Liver (tissue), 8 donors: ENCODE measurements at regions not wholly inside any gene's neighbourhood (a gene's known extent, or its start where the extent isn't known, plus 50 kb on each side); places are given as distances from the start of the nearest gene placed in this dataset.

Source experiments
- DNase-seq: peaks from one replicate; pipeline ENCODE4 v3.0.0-alpha.2; 2017; ENCODE audit warnings: low spot score
- H3K27ac ChIP-seq, 2 donors: one replicate each; pipeline ENCODE4 v1.7.0; 2013; ENCODE audit warnings: inconsistent platforms in 2 of 2, low read length in 2 of 2, control low read depth in 1 of 2, low read depth in 1 of 2, mild to moderate bottlenecking in 1 of 2
- H3K27me3 ChIP-seq, 4 donors: one replicate each; pipeline versions ENCODE4 v1.6.1 to v1.7.0; 2013; ENCODE audit warnings: low read length in 3 of 4, inconsistent platforms in 1 of 4, mild to moderate bottlenecking in 1 of 4, moderate library complexity in 1 of 4; ENCODE audit not compliant: control insufficient read depth in 4 of 4, insufficient read depth in 4 of 4
- H3K36me3 ChIP-seq, 4 donors: one replicate each; pipeline versions ENCODE4 v1.6.1 to v1.7.0; 2013; ENCODE audit warnings: low read length in 3 of 4, mild to moderate bottlenecking in 3 of 4, low read depth in 1 of 4, moderate library complexity in 1 of 4; ENCODE audit not compliant: control insufficient read depth in 4 of 4, insufficient read depth in 3 of 4
- H3K4me1 ChIP-seq, 4 donors: one replicate each; pipeline versions ENCODE4 v1.6.1 to v1.7.0; 2013; ENCODE audit warnings: low read length in 3 of 4, mild to moderate bottlenecking in 3 of 4, moderate library complexity in 1 of 4; ENCODE audit not compliant: control insufficient read depth in 4 of 4, insufficient read depth in 4 of 4
- H3K4me3 ChIP-seq, 3 donors: one replicate each; pipeline versions ENCODE4 v1.6.1 to v1.7.0; 2013; ENCODE audit warnings: low read length in 3 of 3, control low read depth in 1 of 3, low read depth in 1 of 3, mild to moderate bottlenecking in 1 of 3
- H3K9ac ChIP-seq, 2 donors: one replicate each; pipeline ENCODE4 v1.7.0; 2013; ENCODE audit warnings: low read length in 2 of 2, mild to moderate bottlenecking in 2 of 2, moderate library complexity in 2 of 2, control low read depth in 1 of 2, low read depth in 1 of 2
- H3K9me3 ChIP-seq, 4 donors: one replicate each; pipeline versions ENCODE4 v1.6.1 to v1.7.0; 2013; ENCODE audit warnings: low read length in 3 of 4; ENCODE audit not compliant: control insufficient read depth in 4 of 4
- EGR1 ChIP-seq, 2 donors: IDR thresholded peaks; 2 replicates each; pipeline ENCODE4 v1.6.1; 2016 to 2018; ENCODE audit warnings: antibody characterized with exemption in 2 of 2, low read depth in 2 of 2
- FOXA1 ChIP-seq: IDR thresholded peaks from 2 replicates; pipeline ENCODE4 v1.6.1; 2016; ENCODE audit warnings: antibody characterized with exemption
- FOXA2 ChIP-seq: IDR thresholded peaks from 2 replicates; pipeline ENCODE4 v1.6.1; 2016; ENCODE audit warnings: antibody characterized with exemption
- GABPA ChIP-seq, 2 donors: IDR thresholded peaks in 1 of 2; conservative IDR thresholded peaks in 1 of 2; 2 replicates each; pipeline ENCODE4 v1.6.1; 2016; ENCODE audit warnings: antibody characterized with exemption in 2 of 2, mild to moderate bottlenecking in 1 of 2, moderate library complexity in 1 of 2
- HNF4A ChIP-seq, 2 donors: conservative IDR thresholded peaks; 2 replicates each; pipeline ENCODE4 v1.6.1; 2016; ENCODE audit warnings: antibody characterized with exemption in 2 of 2, mild to moderate bottlenecking in 2 of 2
- HNF4G ChIP-seq: IDR thresholded peaks from 2 replicates; pipeline ENCODE4 v1.6.1; 2016; ENCODE audit warnings: antibody characterized with exemption
- JUND ChIP-seq, 2 donors: IDR thresholded peaks; 2 replicates each; pipeline ENCODE4 v1.6.1; 2016; ENCODE audit warnings: antibody characterized with exemption in 2 of 2
- NR2F2 ChIP-seq: IDR thresholded peaks from 2 replicates; pipeline ENCODE4 v1.6.1; 2016; ENCODE audit warnings: antibody characterized with exemption
- RXRA ChIP-seq, 2 donors: IDR thresholded peaks; 2 replicates each; pipeline ENCODE4 v1.6.1; 2017 to 2018; ENCODE audit warnings: antibody characterized with exemption in 2 of 2, mild to moderate bottlenecking in 1 of 2
- SP1 ChIP-seq: IDR thresholded peaks from 2 replicates; pipeline ENCODE4 v1.6.1; 2018; ENCODE audit warnings: antibody characterized with exemption, mild to moderate bottlenecking
- TAF1 ChIP-seq: conservative IDR thresholded peaks from 2 replicates; pipeline ENCODE4 v1.6.1; 2016; ENCODE audit warnings: antibody characterized with exemption, mild to moderate bottlenecking
- YY1 ChIP-seq: IDR thresholded peaks from 2 replicates; pipeline ENCODE4 v1.6.1; 2016; ENCODE audit warnings: antibody characterized with exemption, mild to moderate bottlenecking
- WGBS: extraction: QIAGEN DNeasy Blood & Tissue Kit; methylation state at CpG from one replicate; pipeline ENCODE4 v1.1.7; 2013; 5-methylcytosine and 5-hydroxymethylcytosine counted together
- TF ChIP-seq, protein P1 (sequence below): fragments of 150-350 bp; IDR thresholded peaks from 2 replicates; pipeline ENCODE4 v1.5.1; 2017; ENCODE audit warnings: improper control_type of control experiment, low read depth, low read length; ENCODE audit not compliant: missing input control
- TF ChIP-seq, protein P2 (sequence below): IDR thresholded peaks from 2 replicates; pipeline ENCODE4 v1.6.1; 2016; ENCODE audit warnings: antibody characterized with exemption, mild to moderate bottlenecking
- TF ChIP-seq, protein P3 (sequence below): IDR thresholded peaks from 2 replicates; pipeline ENCODE4 v1.6.1; 2016; ENCODE audit warnings: antibody characterized with exemption
- TF ChIP-seq, protein P4 (sequence below): IDR thresholded peaks from 2 replicates; pipeline ENCODE4 v1.6.1; 2016; ENCODE audit warnings: antibody characterized with exemption
- TF ChIP-seq, protein P5 (sequence below): IDR thresholded peaks from 2 replicates; pipeline ENCODE4 v1.6.1; 2016; ENCODE audit warnings: antibody characterized with exemption
- donor health status: healthy.
- donor health status: healthy.
- donor health status: healthy.
- donor health status: healthy.
- donor health status: healthy.

DNA sequence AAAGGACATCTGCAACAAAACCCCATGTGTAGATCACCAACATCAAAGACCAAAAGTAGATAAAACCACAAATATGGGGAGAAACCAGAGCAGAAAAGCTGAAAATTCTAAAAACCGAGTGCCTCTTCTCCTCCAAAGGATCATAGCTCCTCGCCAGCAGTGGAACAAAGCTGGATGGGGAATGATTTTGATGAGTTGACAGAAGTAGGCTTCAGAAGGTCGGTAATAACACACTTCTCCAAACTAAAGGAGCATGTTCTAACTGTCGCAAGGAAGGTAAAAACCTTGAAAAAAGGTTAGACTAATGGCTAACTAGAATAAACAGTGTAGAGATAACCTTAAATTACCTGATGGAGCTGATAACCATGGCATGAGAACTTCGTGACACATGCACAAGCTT is 109.9 kb upstream of the SYNCRIP start:
- H3K36me3 ChIP-seq: no peaks in the 10 kb centered on the region
- no peaks in the 10 kb centered on the region for H3K9me3 ChIP-seq
- H3K27me3 ChIP-seq: no peaks in the 10 kb centered on the region
- no peak overlapping the region for H3K4me3 ChIP-seq
- peaks cover 0 to 3% (median 0%) of the 10 kb centered on the region in 4 donors for H3K4me1 ChIP-seq
- TF ChIP-seq FOXA1: no peak
- no peak for TF ChIP-seq HNF4G
- TF ChIP-seq, protein P1, sequence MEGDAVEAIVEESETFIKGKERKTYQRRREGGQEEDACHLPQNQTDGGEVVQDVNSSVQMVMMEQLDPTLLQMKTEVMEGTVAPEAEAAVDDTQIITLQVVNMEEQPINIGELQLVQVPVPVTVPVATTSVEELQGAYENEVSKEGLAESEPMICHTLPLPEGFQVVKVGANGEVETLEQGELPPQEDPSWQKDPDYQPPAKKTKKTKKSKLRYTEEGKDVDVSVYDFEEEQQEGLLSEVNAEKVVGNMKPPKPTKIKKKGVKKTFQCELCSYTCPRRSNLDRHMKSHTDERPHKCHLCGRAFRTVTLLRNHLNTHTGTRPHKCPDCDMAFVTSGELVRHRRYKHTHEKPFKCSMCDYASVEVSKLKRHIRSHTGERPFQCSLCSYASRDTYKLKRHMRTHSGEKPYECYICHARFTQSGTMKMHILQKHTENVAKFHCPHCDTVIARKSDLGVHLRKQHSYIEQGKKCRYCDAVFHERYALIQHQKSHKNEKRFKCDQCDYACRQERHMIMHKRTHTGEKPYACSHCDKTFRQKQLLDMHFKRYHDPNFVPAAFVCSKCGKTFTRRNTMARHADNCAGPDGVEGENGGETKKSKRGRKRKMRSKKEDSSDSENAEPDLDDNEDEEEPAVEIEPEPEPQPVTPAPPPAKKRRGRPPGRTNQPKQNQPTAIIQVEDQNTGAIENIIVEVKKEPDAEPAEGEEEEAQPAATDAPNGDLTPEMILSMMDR: no peak
- TF ChIP-seq, protein P2, sequence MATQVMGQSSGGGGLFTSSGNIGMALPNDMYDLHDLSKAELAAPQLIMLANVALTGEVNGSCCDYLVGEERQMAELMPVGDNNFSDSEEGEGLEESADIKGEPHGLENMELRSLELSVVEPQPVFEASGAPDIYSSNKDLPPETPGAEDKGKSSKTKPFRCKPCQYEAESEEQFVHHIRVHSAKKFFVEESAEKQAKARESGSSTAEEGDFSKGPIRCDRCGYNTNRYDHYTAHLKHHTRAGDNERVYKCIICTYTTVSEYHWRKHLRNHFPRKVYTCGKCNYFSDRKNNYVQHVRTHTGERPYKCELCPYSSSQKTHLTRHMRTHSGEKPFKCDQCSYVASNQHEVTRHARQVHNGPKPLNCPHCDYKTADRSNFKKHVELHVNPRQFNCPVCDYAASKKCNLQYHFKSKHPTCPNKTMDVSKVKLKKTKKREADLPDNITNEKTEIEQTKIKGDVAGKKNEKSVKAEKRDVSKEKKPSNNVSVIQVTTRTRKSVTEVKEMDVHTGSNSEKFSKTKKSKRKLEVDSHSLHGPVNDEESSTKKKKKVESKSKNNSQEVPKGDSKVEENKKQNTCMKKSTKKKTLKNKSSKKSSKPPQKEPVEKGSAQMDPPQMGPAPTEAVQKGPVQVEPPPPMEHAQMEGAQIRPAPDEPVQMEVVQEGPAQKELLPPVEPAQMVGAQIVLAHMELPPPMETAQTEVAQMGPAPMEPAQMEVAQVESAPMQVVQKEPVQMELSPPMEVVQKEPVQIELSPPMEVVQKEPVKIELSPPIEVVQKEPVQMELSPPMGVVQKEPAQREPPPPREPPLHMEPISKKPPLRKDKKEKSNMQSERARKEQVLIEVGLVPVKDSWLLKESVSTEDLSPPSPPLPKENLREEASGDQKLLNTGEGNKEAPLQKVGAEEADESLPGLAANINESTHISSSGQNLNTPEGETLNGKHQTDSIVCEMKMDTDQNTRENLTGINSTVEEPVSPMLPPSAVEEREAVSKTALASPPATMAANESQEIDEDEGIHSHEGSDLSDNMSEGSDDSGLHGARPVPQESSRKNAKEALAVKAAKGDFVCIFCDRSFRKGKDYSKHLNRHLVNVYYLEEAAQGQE: no peak
- TF ChIP-seq NR2F2: no peak
- TF ChIP-seq, protein P3, sequence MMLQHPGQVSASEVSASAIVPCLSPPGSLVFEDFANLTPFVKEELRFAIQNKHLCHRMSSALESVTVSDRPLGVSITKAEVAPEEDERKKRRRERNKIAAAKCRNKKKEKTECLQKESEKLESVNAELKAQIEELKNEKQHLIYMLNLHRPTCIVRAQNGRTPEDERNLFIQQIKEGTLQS: no peak
- no peak overlapping the region for H3K27ac ChIP-seq
- no peak overlapping the region for H3K9ac ChIP-seq
- no peak for DNase-seq
- WGBS: 39% methylated on average over 5 of the region's 5 CpGs

DNA sequence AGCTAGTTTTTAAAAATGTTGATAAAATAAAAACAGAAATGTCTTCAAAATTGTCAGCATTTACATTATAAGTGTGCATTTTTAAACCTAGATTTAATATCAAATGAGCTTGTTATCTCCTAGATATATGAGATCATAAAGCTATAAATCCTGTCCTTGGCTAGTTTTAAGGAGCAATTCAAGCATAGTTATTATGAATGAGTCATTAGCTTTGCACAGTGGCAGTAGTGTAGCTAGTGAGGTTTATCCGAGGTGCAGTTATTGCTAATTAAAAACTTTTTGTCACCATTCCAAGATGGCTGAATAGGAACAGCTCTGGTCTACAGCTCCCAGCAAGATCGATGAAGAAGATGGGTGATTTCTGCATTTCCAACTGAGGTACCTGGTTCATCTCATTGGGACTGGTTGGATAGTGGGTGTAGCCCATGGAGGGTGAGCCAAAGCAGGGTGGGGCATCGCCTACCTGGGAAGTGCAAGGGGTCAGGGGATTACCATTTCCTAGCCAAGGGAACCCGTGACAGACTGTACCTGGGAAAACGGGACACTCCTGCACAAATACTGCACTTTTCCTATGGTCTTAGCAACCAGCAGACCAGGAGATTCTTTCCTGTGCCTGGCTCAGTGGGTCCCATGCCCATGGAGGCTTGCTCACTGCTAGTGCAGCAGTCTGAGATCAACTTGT is 108.8 kb upstream of the SYNCRIP start:
- Histone ChIP-seq H3K27me3 (no peaks in the 10 kb centered on the region), H3K4me1 (peaks cover 0 to 3% (median 0%) of the 10 kb centered on the region in 4 donors), H3K36me3 (no peaks in the 10 kb centered on the region), H3K9ac (no peak overlapping the region), H3K9me3 (no peaks in the 10 kb centered on the region), H3K27ac (no peak overlapping the region), H3K4me3 (no peak overlapping the region)
- 87% methylated on average over 5 of the region's 5 CpGs for WGBS
- no peak for DNase-seq
- TF ChIP-seq RXRA (IDR thresholded peaks at IDR 0.05) (no peak), JUND (IDR thresholded peaks at IDR 0.05) (no peak), EGR1 (IDR thresholded peaks at IDR 0.05; ENCODE audit: low read depth in 2 of 2) (no peak), TAF1 (no peak), FOXA2 (no peak), SP1 (no peak), NR2F2 (no peak), YY1 (no peak), GABPA (IDR thresholded peaks at IDR 0.05 in 1 of 2, conservative IDR thresholded peaks at IDR 0.05 in 1 of 2) (no peak), HNF4G (no peak), HNF4A (conservative IDR thresholded peaks at IDR 0.05) (no peak)
- TF ChIP-seq, protein P4, sequence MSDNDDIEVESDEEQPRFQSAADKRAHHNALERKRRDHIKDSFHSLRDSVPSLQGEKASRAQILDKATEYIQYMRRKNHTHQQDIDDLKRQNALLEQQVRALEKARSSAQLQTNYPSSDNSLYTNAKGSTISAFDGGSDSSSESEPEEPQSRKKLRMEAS: no peak
- TF ChIP-seq, protein P3: no peak
- TF ChIP-seq, protein P1: no peak
- TF ChIP-seq, protein P5, sequence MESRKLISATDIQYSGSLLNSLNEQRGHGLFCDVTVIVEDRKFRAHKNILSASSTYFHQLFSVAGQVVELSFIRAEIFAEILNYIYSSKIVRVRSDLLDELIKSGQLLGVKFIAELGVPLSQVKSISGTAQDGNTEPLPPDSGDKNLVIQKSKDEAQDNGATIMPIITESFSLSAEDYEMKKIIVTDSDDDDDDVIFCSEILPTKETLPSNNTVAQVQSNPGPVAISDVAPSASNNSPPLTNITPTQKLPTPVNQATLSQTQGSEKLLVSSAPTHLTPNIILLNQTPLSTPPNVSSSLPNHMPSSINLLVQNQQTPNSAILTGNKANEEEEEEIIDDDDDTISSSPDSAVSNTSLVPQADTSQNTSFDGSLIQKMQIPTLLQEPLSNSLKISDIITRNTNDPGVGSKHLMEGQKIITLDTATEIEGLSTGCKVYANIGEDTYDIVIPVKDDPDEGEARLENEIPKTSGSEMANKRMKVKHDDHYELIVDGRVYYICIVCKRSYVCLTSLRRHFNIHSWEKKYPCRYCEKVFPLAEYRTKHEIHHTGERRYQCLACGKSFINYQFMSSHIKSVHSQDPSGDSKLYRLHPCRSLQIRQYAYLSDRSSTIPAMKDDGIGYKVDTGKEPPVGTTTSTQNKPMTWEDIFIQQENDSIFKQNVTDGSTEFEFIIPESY: no peak
- TF ChIP-seq, protein P2: no peak
